DND-41 (cell line): ENCODE measurements at regions not wholly inside any gene's neighbourhood (a gene's known extent, or its start where the extent isn't known, plus 50 kb on each side); places are given as distances from the start of the nearest gene placed in this dataset.

Experiments
- CTCF ChIP-seq: IDR thresholded peaks from 2 replicates; pipeline ENCODE4 v1.5.1; 2012; ENCODE audit warnings: borderline replicate concordance, low read length, moderate library complexity, mild to moderate bottlenecking; ENCODE audit not compliant: poor library complexity, severe bottlenecking; ENCODE audit errors: extremely low read depth
- EZH2 ChIP-seq: IDR thresholded peaks from 3 replicates; pipeline ENCODE4 v1.6.1; 2012; ENCODE audit warnings: borderline replicate concordance, low read depth, mild to moderate bottlenecking, moderate library complexity, low read length, inconsistent platforms; ENCODE audit not compliant: severe bottlenecking

GRCh38 chr3:59513570-59513969 is 463.7 kb upstream of the CFAP20DC start:
- TF ChIP-seq CTCF: no peak
- no peak for TF ChIP-seq EZH2
